ENCODE measurements at regions not wholly inside any gene's neighbourhood (a gene's known extent, or its start where the extent isn't known, plus 50 kb on each side); places are given as distances from the start of the nearest gene placed in this dataset.

DNA sequence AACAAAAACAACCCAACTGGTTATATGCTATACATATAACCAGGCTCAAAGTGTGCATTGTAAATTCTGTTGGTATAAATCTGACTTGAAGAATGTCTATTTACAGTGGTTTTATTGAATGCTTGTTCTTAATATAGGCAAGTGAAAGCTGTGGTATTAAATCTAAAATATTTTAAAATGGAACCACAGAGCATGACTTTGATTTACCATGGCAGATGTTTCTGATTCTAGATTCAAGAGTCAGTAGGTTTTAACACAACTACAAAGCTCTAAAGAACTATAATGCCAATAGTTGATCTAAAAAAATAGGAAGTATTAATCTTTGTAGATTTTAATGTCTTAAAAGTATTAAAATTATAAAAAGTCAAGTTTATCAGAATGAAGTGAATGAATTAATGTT lies 141.9 kb upstream of the PLSCR5 start:
- no peaks in the 10 kb centered on the region for H3K27me3 ChIP-seq
- H3K36me3 ChIP-seq, result no peaks in the 10 kb centered on the region
- no peak overlapping the region for H3K27ac ChIP-seq
- no peak overlapping the region for H3K4me3 ChIP-seq
- H3K9me3 ChIP-seq, result no peaks in the 10 kb centered on the region
- DNase-seq (ENCODE audit: low spot score), result no peak
- TF ChIP-seq, protein P1, sequence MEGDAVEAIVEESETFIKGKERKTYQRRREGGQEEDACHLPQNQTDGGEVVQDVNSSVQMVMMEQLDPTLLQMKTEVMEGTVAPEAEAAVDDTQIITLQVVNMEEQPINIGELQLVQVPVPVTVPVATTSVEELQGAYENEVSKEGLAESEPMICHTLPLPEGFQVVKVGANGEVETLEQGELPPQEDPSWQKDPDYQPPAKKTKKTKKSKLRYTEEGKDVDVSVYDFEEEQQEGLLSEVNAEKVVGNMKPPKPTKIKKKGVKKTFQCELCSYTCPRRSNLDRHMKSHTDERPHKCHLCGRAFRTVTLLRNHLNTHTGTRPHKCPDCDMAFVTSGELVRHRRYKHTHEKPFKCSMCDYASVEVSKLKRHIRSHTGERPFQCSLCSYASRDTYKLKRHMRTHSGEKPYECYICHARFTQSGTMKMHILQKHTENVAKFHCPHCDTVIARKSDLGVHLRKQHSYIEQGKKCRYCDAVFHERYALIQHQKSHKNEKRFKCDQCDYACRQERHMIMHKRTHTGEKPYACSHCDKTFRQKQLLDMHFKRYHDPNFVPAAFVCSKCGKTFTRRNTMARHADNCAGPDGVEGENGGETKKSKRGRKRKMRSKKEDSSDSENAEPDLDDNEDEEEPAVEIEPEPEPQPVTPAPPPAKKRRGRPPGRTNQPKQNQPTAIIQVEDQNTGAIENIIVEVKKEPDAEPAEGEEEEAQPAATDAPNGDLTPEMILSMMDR (IDR thresholded peaks at IDR 0.05), result no peak
- no peaks in the 10 kb centered on the region for H3K4me1 ChIP-seq

DNA sequence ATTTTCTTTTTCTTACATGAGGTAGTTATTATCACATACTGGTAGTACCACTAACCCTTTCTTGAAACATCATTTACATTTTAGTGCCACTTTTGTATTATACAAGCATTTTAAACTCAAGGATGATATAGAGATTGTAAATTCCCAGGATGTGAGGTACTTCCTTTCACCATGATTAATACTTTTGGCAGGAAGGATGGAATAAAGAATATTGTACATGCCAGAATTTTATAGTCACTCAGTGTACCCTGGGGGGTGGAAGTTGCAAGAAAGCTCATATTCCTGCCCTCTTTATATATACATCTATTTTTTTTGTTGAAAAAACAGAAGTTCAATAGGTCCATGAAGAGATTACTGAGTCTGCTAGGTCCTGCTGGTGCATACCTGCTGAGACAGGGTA lies 141.0 kb upstream of the PLSCR5 start:
- Histone ChIP-seq H3K27me3 (no peaks in the 10 kb centered on the region), H3K36me3 (no peaks in the 10 kb centered on the region), H3K27ac (no peak overlapping the region), H3K4me1 (no peaks in the 10 kb centered on the region), H3K9me3 (no peaks in the 10 kb centered on the region), H3K4me3 (no peak overlapping the region)
- TF ChIP-seq, protein P1 (IDR thresholded peaks at IDR 0.05), result no peak
- DNase-seq (ENCODE audit: low spot score), result no peak

DNA sequence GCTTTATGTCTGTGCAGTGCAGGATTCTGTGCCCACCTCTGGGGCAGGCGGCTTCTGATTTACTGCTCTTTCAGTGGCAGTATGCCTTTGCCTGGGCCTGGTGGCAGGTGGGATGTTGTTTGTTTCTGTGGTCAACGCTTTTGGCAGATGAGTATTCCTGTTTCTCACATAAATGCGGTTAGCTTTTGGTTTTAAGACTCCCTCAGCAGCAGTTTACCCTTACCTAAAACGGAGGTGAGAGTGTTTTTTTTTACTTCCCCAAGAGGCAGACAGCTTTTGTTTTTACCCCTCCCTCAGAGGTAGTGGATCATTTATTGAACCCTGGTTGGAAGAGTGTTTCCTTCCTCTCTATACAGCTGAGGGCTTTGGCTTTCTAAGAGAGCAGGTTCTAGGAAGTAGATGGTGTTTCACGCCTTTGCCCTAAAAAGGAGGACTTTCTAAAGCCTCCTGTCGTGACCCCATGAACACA lies 134.1 kb upstream of the PLSCR5 start:
- no peak overlapping the region for H3K4me3 ChIP-seq
- H3K27me3 ChIP-seq, result no peaks in the 10 kb centered on the region
- H3K9me3 ChIP-seq, result no peaks in the 10 kb centered on the region
- no peaks in the 10 kb centered on the region for H3K36me3 ChIP-seq
- TF ChIP-seq, protein P1 (IDR thresholded peaks at IDR 0.05), result no peak
- no peak for DNase-seq (ENCODE audit: low spot score)
- H3K27ac ChIP-seq, result no peak overlapping the region
- H3K4me1 ChIP-seq, result no peaks in the 10 kb centered on the region

DNA sequence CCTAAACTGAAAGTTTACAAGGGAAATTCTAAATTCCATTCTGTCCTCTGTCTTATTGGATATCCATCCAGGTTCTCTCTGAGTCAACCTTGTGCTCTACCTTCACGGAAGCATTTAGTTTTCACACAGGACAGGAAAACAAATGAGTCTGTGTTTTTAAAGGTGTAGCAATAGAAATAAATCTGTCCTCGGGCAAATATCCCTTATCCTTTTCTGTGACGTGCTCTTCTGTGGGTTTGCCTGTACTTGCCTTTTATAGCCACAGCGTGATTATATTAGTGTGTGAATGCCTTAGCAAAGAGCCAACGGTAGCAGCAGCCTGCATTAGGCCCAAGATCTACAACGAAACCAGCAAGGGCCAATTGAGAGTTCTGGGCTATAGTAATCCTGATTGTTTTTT lies 127.2 kb upstream of the PLSCR5 start:
- TF ChIP-seq, protein P1 (IDR thresholded peaks at IDR 0.05), result no peak
- H3K4me1 ChIP-seq, result no peaks in the 10 kb centered on the region
- no peak overlapping the region for H3K4me3 ChIP-seq
- no peaks in the 10 kb centered on the region for H3K9me3 ChIP-seq
- no peaks in the 10 kb centered on the region for H3K36me3 ChIP-seq
- no peak overlapping the region for H3K27ac ChIP-seq
- H3K27me3 ChIP-seq, result no peaks in the 10 kb centered on the region
- no peak for DNase-seq (ENCODE audit: low spot score)

DNA sequence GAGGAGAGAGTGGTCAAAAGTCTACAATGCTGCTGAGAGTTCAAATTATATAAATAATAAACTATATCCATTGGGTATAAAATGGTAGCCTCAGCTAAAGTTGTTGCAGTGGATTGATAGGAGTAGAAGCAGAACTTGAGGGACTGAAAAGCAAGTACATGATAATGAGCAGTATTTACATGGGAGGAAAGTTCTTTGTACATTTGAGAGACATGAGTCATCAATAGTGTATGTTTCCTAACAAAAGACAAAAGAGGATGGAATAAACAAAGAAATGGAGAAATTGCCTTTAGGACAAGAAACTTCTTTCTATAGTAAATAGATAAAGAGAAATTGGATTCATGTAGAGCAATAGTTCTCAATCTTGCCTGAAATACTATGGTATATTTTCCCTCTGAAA lies 110.0 kb upstream of the PLSCR5 start:
- Histone ChIP-seq H3K4me3 (no peak overlapping the region), H3K9me3 (no peaks in the 10 kb centered on the region), H3K36me3 (no peaks in the 10 kb centered on the region), H3K27me3 (no peaks in the 10 kb centered on the region), H3K27ac (no peak overlapping the region), H3K4me1 (no peaks in the 10 kb centered on the region)
- TF ChIP-seq, protein P1 (IDR thresholded peaks at IDR 0.05), result no peak
- DNase-seq (ENCODE audit: low spot score), result no peak

DNA sequence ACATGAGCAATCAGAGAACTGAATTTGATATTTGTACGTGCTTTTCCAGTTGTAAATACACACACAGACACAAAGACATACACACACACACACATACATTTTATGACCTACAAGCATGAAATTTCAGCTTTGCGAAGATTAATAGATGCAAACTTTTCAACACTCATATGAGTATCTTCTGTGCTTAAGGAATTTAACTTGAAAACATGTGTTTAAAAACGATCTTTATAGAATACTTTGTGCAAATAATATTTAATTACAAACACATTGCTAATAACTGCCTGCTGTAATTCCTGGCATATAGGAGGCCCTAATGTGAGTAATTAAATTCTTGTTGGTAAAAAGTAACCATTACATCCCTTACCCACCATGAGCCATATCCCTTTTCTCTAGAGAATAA lies 107.7 kb upstream of the PLSCR5 start:
- no peaks in the 10 kb centered on the region for H3K36me3 ChIP-seq
- no peak overlapping the region for H3K4me3 ChIP-seq
- TF ChIP-seq, protein P1 (IDR thresholded peaks at IDR 0.05), result no peak
- no peaks in the 10 kb centered on the region for H3K4me1 ChIP-seq
- no peaks in the 10 kb centered on the region for H3K27me3 ChIP-seq
- no peak for DNase-seq (ENCODE audit: low spot score)
- H3K9me3 ChIP-seq, result no peaks in the 10 kb centered on the region
- no peak overlapping the region for H3K27ac ChIP-seq
